Neural cell (in vitro differentiated cells): ENCODE measurements at regions not wholly inside any gene's neighbourhood (a gene's known extent, or its start where the extent isn't known, plus 50 kb on each side); places are given as distances from the start of the nearest gene placed in this dataset.

ENCODE experiments used
- H2AFZ ChIP-seq: fragments of 200-600, 300-800 bp; sonication (generic), shearing (Covaris generic); 2 replicates; pipeline ENCODE4 v1.6.0; 2014; ENCODE audit warnings: low read depth, mild to moderate bottlenecking, antibody characterized with exemption, low read length, moderate library complexity
- H3F3A ChIP-seq: fragments of 200-600 bp; shearing (Covaris generic); 2 replicates; pipeline ENCODE4 v1.6.1; 2016; ENCODE audit warnings: mild to moderate bottlenecking, moderate library complexity, mixed read lengths, antibody characterized with exemption, low read length; ENCODE audit not compliant: insufficient read depth, poor library complexity, severe bottlenecking
- H3K27ac ChIP-seq: fragments of 200-600, 300-800 bp; sonication (generic), shearing (Covaris generic); 2 replicates; pipeline ENCODE4 v1.5.1; 2014; ENCODE audit warnings: mild to moderate bottlenecking, low read length, moderate library complexity
- H3K27me3 ChIP-seq: fragments of 300-800, 200-600 bp; sonication (generic), shearing (Covaris generic); 2 replicates; pipeline ENCODE4 v1.6.0; 2014; ENCODE audit warnings: mild to moderate bottlenecking, low read depth, low read length, moderate library complexity; ENCODE audit not compliant: insufficient read depth
- H3K36me3 ChIP-seq: fragments of 300-800, 200-600 bp; sonication (generic), shearing (Covaris generic); 2 replicates; pipeline ENCODE4 v1.5.1; 2014; ENCODE audit warnings: mild to moderate bottlenecking, antibody characterized with exemption, low read length, moderate library complexity; ENCODE audit not compliant: insufficient read depth
- H3K4me2 ChIP-seq: fragments of 300-800, 200-600 bp; sonication (generic), shearing (Covaris generic); 2 replicates; pipeline ENCODE4 v1.6.0; 2014; ENCODE audit warnings: mild to moderate bottlenecking, low read length
- H3K4me3 ChIP-seq: fragments of 300-800, 200-600 bp; sonication (generic), shearing (Covaris generic); 2 replicates; pipeline ENCODE4 v1.5.1; 2014; ENCODE audit warnings: mild to moderate bottlenecking, low read length, moderate library complexity
- H3K79me2 ChIP-seq: fragments of 200-600 bp; shearing (Covaris generic); replicated peaks from 2 replicates; pipeline ENCODE4 v1.6.0; 2014; ENCODE audit warnings: mild to moderate bottlenecking, low read length, moderate library complexity; ENCODE audit not compliant: insufficient read depth
- H3K9ac ChIP-seq: fragments of 300-800, 200-600 bp; sonication (generic), shearing (Covaris generic); 2 replicates; pipeline ENCODE4 v1.6.1; 2016; ENCODE audit warnings: mild to moderate bottlenecking, low read length, mixed read lengths
- H3K9me2 ChIP-seq: fragments of 200-600 bp; shearing (Covaris generic); 2 replicates; pipeline ENCODE4 v1.6.1; 2016; ENCODE audit warnings: mild to moderate bottlenecking, low read length, mixed read lengths; ENCODE audit not compliant: insufficient read depth
- H3K9me3 ChIP-seq: fragments of 200-600, 300-800 bp; sonication (generic), shearing (Covaris generic); 2 replicates; pipeline ENCODE4 v1.6.1; 2016; ENCODE audit warnings: mild to moderate bottlenecking, mixed run types, low read length, moderate library complexity, mixed read lengths
- H4K20me1 ChIP-seq: fragments of 200-600 bp; shearing (Covaris generic); 2 replicates; pipeline ENCODE4 v1.6.1; 2016; ENCODE audit warnings: mild to moderate bottlenecking, mixed run types; ENCODE audit not compliant: insufficient read depth
- EP300 ChIP-seq: fragments of 450-650 bp; conservative IDR thresholded peaks from 2 replicates; pipeline ENCODE4 v1.6.1; 2014; ENCODE audit warnings: antibody characterized with exemption, mild to moderate bottlenecking, moderate library complexity; ENCODE audit not compliant: poor library complexity, severe bottlenecking
- EZH2 ChIP-seq: fragments of 200-600, 300-800 bp; shearing (Covaris generic), sonication (generic); IDR thresholded peaks from 2 replicates; pipeline ENCODE4 v1.6.1; 2014; ENCODE audit warnings: antibody characterized with exemption, low read length, borderline replicate concordance, mild to moderate bottlenecking; ENCODE audit not compliant: insufficient read depth, poor library complexity, severe bottlenecking
- MXI1 ChIP-seq: fragments of 450-650 bp; conservative IDR thresholded peaks from 2 replicates; pipeline ENCODE4 v1.6.1; 2014; ENCODE audit warnings: antibody characterized with exemption, mild to moderate bottlenecking; ENCODE audit not compliant: poor library complexity, severe bottlenecking
- POLR2AphosphoS5 ChIP-seq: IDR thresholded peaks from 2 replicates; pipeline ENCODE4 v1.6.1; 2012
- RAD21 ChIP-seq: fragments of 450-650 bp; conservative IDR thresholded peaks from 2 replicates; pipeline ENCODE4 v1.6.1; 2014; ENCODE audit warnings: antibody characterized with exemption, mild to moderate bottlenecking, moderate library complexity
- SMC3 ChIP-seq: fragments of 450-650 bp; conservative IDR thresholded peaks from 2 replicates; pipeline ENCODE4 v1.6.1; 2014; ENCODE audit warnings: antibody characterized with exemption, mild to moderate bottlenecking, moderate library complexity; ENCODE audit not compliant: poor library complexity
- TAF1 ChIP-seq: IDR thresholded peaks from 2 replicates; pipeline ENCODE4 v1.6.1; 2012; ENCODE audit warnings: low read depth
- TF ChIP-seq, protein P1 (sequence below): fragments of 450-650 bp; IDR thresholded peaks from 2 replicates; pipeline ENCODE4 v1.5.1; 2014; ENCODE audit warnings: antibody characterized with exemption, mild to moderate bottlenecking, moderate library complexity; ENCODE audit not compliant: poor library complexity, severe bottlenecking
- TF ChIP-seq, protein P2 (sequence below): IDR thresholded peaks from 2 replicates; pipeline ENCODE4 v1.6.1; 2012; ENCODE audit warnings: borderline replicate concordance

DNA sequence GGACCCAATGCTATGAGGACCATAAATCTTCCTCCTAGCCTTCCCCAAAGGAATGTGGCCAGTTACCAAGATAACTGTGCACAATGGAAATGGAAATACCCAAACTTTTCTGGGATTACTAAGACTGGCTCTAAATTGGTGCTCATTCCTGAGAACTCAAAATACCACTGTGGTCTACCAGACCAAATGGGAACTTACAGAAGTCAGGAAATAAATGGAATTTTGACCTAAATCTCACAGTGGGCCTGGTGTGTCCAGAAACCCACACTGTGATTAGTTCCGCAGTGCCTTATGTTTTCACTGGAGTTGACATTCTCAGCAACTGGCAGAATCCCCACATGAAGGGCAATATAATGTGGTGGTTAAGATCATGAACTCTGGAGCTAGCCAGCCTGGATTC is 99.4 kb upstream of the ZC3H12C start:
- Histone ChIP-seq H3K9me3 (no peaks in the 10 kb centered on the region), H3K27me3 (no peaks in the 10 kb centered on the region), H3K4me2 (no peak overlapping the region), H3K36me3 (no peaks in the 10 kb centered on the region), H3F3A (no peaks in the 10 kb centered on the region), H3K27ac (no peak overlapping the region), H4K20me1 (no peaks in the 10 kb centered on the region), H3K79me2 (no peaks in the 10 kb centered on the region), H2AFZ (no peak overlapping the region), H3K9ac (no peak overlapping the region), H3K4me3 (no peak overlapping the region), H3K9me2 (no peaks in the 10 kb centered on the region)
- no peak for TF ChIP-seq SMC3
- no peak for TF ChIP-seq EZH2
- no peak for TF ChIP-seq TAF1
- TF ChIP-seq, protein P1, sequence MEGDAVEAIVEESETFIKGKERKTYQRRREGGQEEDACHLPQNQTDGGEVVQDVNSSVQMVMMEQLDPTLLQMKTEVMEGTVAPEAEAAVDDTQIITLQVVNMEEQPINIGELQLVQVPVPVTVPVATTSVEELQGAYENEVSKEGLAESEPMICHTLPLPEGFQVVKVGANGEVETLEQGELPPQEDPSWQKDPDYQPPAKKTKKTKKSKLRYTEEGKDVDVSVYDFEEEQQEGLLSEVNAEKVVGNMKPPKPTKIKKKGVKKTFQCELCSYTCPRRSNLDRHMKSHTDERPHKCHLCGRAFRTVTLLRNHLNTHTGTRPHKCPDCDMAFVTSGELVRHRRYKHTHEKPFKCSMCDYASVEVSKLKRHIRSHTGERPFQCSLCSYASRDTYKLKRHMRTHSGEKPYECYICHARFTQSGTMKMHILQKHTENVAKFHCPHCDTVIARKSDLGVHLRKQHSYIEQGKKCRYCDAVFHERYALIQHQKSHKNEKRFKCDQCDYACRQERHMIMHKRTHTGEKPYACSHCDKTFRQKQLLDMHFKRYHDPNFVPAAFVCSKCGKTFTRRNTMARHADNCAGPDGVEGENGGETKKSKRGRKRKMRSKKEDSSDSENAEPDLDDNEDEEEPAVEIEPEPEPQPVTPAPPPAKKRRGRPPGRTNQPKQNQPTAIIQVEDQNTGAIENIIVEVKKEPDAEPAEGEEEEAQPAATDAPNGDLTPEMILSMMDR: no peak
- no peak for TF ChIP-seq POLR2AphosphoS5
- TF ChIP-seq, protein P2, sequence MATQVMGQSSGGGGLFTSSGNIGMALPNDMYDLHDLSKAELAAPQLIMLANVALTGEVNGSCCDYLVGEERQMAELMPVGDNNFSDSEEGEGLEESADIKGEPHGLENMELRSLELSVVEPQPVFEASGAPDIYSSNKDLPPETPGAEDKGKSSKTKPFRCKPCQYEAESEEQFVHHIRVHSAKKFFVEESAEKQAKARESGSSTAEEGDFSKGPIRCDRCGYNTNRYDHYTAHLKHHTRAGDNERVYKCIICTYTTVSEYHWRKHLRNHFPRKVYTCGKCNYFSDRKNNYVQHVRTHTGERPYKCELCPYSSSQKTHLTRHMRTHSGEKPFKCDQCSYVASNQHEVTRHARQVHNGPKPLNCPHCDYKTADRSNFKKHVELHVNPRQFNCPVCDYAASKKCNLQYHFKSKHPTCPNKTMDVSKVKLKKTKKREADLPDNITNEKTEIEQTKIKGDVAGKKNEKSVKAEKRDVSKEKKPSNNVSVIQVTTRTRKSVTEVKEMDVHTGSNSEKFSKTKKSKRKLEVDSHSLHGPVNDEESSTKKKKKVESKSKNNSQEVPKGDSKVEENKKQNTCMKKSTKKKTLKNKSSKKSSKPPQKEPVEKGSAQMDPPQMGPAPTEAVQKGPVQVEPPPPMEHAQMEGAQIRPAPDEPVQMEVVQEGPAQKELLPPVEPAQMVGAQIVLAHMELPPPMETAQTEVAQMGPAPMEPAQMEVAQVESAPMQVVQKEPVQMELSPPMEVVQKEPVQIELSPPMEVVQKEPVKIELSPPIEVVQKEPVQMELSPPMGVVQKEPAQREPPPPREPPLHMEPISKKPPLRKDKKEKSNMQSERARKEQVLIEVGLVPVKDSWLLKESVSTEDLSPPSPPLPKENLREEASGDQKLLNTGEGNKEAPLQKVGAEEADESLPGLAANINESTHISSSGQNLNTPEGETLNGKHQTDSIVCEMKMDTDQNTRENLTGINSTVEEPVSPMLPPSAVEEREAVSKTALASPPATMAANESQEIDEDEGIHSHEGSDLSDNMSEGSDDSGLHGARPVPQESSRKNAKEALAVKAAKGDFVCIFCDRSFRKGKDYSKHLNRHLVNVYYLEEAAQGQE: no peak
- TF ChIP-seq RAD21: no peak
- TF ChIP-seq MXI1: no peak
- no peak for TF ChIP-seq EP300

DNA sequence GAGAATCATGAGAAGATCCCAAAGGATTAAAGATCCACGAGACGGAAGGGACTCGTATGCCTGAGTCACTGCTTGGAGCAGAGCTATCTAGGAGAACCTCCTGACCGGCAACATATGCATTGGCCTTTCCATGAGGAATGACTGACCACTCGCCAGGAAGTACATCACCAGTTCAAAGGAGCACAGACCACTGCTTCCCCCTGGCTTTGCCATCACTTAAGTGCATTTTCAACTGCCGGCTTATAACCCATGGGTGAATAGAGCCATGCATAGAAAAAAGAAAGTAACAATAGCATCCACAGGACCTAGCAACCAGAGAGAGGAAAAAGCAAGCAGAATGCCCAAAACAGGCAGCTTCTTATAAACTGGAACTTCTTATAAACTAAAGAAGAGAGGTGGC is 98.3 kb upstream of the ZC3H12C start:
- no peaks in the 10 kb centered on the region for H3K36me3 ChIP-seq
- no peak for TF ChIP-seq EZH2
- no peak for TF ChIP-seq TAF1
- TF ChIP-seq EP300: no peak
- TF ChIP-seq SMC3: no peak
- TF ChIP-seq MXI1: no peak
- TF ChIP-seq POLR2AphosphoS5: no peak
- TF ChIP-seq, protein P1: no peak
- TF ChIP-seq, protein P2: no peak
- TF ChIP-seq RAD21: no peak
- no peaks in the 10 kb centered on the region for H4K20me1 ChIP-seq
- no peak overlapping the region for H3K9ac ChIP-seq
- H3K9me2 ChIP-seq: no peaks in the 10 kb centered on the region
- no peak overlapping the region for H3K27ac ChIP-seq
- no peaks in the 10 kb centered on the region for H3K79me2 ChIP-seq
- H2AFZ ChIP-seq: no peak overlapping the region
- no peaks in the 10 kb centered on the region for H3K27me3 ChIP-seq
- H3K9me3 ChIP-seq: no peaks in the 10 kb centered on the region
- no peak overlapping the region for H3K4me2 ChIP-seq
- H3F3A ChIP-seq: no peaks in the 10 kb centered on the region
- H3K4me3 ChIP-seq: no peak overlapping the region
